K562 (cell line): ENCODE measurements at regions not wholly inside any gene's neighbourhood (a gene's known extent, or its start where the extent isn't known, plus 50 kb on each side); places are given as distances from the start of the nearest gene placed in this dataset.

Experiments
- ATAC-seq: fragments of 200-7000 bp; cut with Tn5 transposase; 3 replicates; pipeline ENCODE4 v1.9.1; 2020; ENCODE audit warnings: moderate library complexity
- BruUV-seq: library from RNA; stranded (reverse); fragments of 400-500 nt; replicated peaks from 2 replicates; lab custom pipeline; 2021; lab: Mats Ljungman, UMichigan
- CTCF ChIA-PET: fragments of 300-600 bp; formaldehyde crosslinking; extraction: SDS; loops from one replicate; lab custom pipeline; 2021; ENCODE audit warnings: low intra/inter-chr PET ratio; lab: Yijun Ruan, JAX
- POLR2A ChIA-PET: fragments of 300-600, 350-650 bp; sonication (Branson Sonifier 250); formaldehyde crosslinking; extraction: SDS; loops from one replicate; lab custom pipeline; 2021; ENCODE audit warnings: antibody characterized with exemption, inconsistent platforms; lab: Yijun Ruan, JAX
- DNase-seq, 4 experiments: peaks; one replicate each; pipeline versions ENCODE4 v3.0.0 to v3.0.0-alpha.2; 2011 to 2018; ENCODE audit warnings: low spot score in 3 of 4, mixed read lengths in 3 of 4; ENCODE audit errors: extremely low read depth in 1 of 4
- FAIRE-seq: peaks from 2 replicates; lab custom pipeline; 2011; peaks lifted over from hg19 to GRCh38; lab: Jason Lieb, UNC
- H2AFZ ChIP-seq: 2 replicates; pipeline ENCODE4 v1.6.0; 2011; ENCODE audit warnings: low read depth, low read length, control low read depth, inconsistent platforms
- H3K27ac ChIP-seq: fragments of 200-600 bp; 3 replicates; pipeline ENCODE4 v1.8.0; 2011; ENCODE audit warnings: low read depth, mild to moderate bottlenecking, control low read depth, inconsistent platforms, low read length, moderate library complexity, mixed read lengths; ENCODE audit errors: extremely low read depth
- H3K27me3 ChIP-seq, 2 experiments: fragments of 300-600 bp in 1 of 2; 2 replicates in 1 of 2; 3 replicates in 1 of 2; pipeline versions ENCODE4 v1.6.0 to v1.8.0; 2011; ENCODE audit warnings: inconsistent platforms in 2 of 2, low read length in 2 of 2, mild to moderate bottlenecking in 1 of 2, mixed read lengths in 1 of 2, moderate library complexity in 1 of 2; ENCODE audit not compliant: control insufficient read depth in 2 of 2, insufficient read depth in 2 of 2
- H3K36me3 ChIP-seq: fragments of 300-600 bp; 3 replicates; pipeline ENCODE4 v1.8.0; 2011; ENCODE audit warnings: mild to moderate bottlenecking, low read length, inconsistent platforms; ENCODE audit not compliant: control insufficient read depth, insufficient read depth
- H3K4me1 ChIP-seq, 2 experiments: fragments of 200-600 bp in 1 of 2; replicated peaks in 1 of 2; 2 replicates in 1 of 2; 3 replicates in 1 of 2; pipeline versions ENCODE4 v1.5.1 to v1.8.0; 2011; ENCODE audit warnings: inconsistent platforms in 2 of 2, low read length in 2 of 2, mild to moderate bottlenecking in 1 of 2, mixed read lengths in 1 of 2, moderate library complexity in 1 of 2; ENCODE audit not compliant: control insufficient read depth in 2 of 2, insufficient read depth in 2 of 2
- H3K4me2 ChIP-seq: 2 replicates; pipeline ENCODE4 v1.6.1; 2011; ENCODE audit warnings: low read length, control low read depth, inconsistent platforms, mixed read lengths; ENCODE audit not compliant: insufficient read depth
- H3K4me3 ChIP-seq: fragments of 200-600 bp; sonication (generic), shearing (Covaris generic); 2 replicates; pipeline ENCODE4 v1.5.1; 2016; ENCODE audit warnings: control low read depth, inconsistent platforms
- H3K79me2 ChIP-seq: fragments of 200-600 bp; 3 replicates; pipeline ENCODE4 v1.8.0; 2011; ENCODE audit warnings: low read length, inconsistent platforms; ENCODE audit not compliant: control insufficient read depth, insufficient read depth
- H3K9ac ChIP-seq, 2 experiments: 2 replicates each; pipeline versions ENCODE4 v1.6.0 to v1.6.1; 2011; ENCODE audit warnings: low read depth in 2 of 2, low read length in 2 of 2, control low read depth in 1 of 2, inconsistent platforms in 1 of 2, mild to moderate bottlenecking in 1 of 2, mixed read lengths in 1 of 2; ENCODE audit not compliant: insufficient read depth in 1 of 2
- H3K9me1 ChIP-seq: one replicate; pipeline ENCODE4 v1.6.0; 2011; ENCODE audit warnings: inconsistent platforms, mild to moderate bottlenecking, low read length, moderate library complexity; ENCODE audit not compliant: control insufficient read depth, insufficient read depth
- H3K9me3 ChIP-seq: replicated peaks from 2 replicates; pipeline ENCODE4 v1.5.1; 2011; ENCODE audit warnings: low read depth, low read length, inconsistent platforms; ENCODE audit not compliant: control insufficient read depth, insufficient read depth
- H4K20me1 ChIP-seq: replicated peaks from 2 replicates; pipeline ENCODE4 v1.6.1; 2011; ENCODE audit warnings: low read length, inconsistent platforms, mixed read lengths; ENCODE audit not compliant: control insufficient read depth, insufficient read depth
- ARID2 ChIP-seq: fragments of 450-650 bp; IDR thresholded peaks from 2 replicates; pipeline ENCODE4 v1.6.1; 2017; ENCODE audit warnings: antibody characterized with exemption, mild to moderate bottlenecking
- CEBPB ChIP-seq: fragments of 450-650 bp; IDR thresholded peaks from 2 replicates; pipeline ENCODE4 v1.6.1; 2016; ENCODE audit warnings: missing genetic modification characterization, missing compliant biosample characterization
- HDAC3 ChIP-seq: fragments of 450-650 bp; IDR thresholded peaks from 2 replicates; pipeline ENCODE4 v1.6.1; 2018; ENCODE audit warnings: borderline replicate concordance, mild to moderate bottlenecking, moderate library complexity; ENCODE audit not compliant: partially characterized antibody
- LARP7 ChIP-seq: fragments of 450-650 bp; IDR thresholded peaks from 2 replicates; pipeline ENCODE4 v1.6.1; 2016
- MAFF ChIP-seq: IDR thresholded peaks from 2 replicates; pipeline ENCODE4 v1.6.1; 2012; ENCODE audit warnings: low read length, improper control_type of control experiment
- POLR2AphosphoS5 ChIP-seq: IDR thresholded peaks from 2 replicates; pipeline ENCODE4 v1.6.1; 2011; ENCODE audit warnings: mild to moderate bottlenecking, low read depth, low read length, moderate library complexity; ENCODE audit not compliant: control insufficient read depth, insufficient read depth
- RERE ChIP-seq: sonication (generic); formaldehyde crosslinking; IDR thresholded peaks from 2 replicates; pipeline ENCODE4 v1.8.0; 2023; ENCODE audit warnings: missing genetic modification reagents, mild to moderate bottlenecking, borderline replicate concordance
- SNIP1 ChIP-seq: fragments of 450-650 bp; IDR thresholded peaks from 2 replicates; pipeline ENCODE4 v1.7.1; 2017; ENCODE audit warnings: low read depth, mild to moderate bottlenecking
- U2AF2 ChIP-seq: fragments of 200-400 bp; formaldehyde crosslinking; optimal IDR thresholded peaks from 2 replicates; pipeline ENCODE3; 2017; ENCODE audit warnings: low read depth, mild to moderate bottlenecking, low read length
- ZNF212 ChIP-seq: fragments of 450-650 bp; formaldehyde crosslinking; IDR thresholded peaks from 2 replicates; pipeline ENCODE4 v1.4.0; 2020; ENCODE audit warnings: mild to moderate bottlenecking
- ZNF3 ChIP-seq: fragments of 250-450 bp; sonication (Bioruptor Pico); IDR thresholded peaks from 2 replicates; pipeline ENCODE4 v1.5.0; 2021; ENCODE audit warnings: mild to moderate bottlenecking, moderate library complexity
- ZNF644 ChIP-seq: fragments of 200-800 bp; sonication (Bioruptor generic); IDR thresholded peaks from 2 replicates; pipeline ENCODE4 v1.6.1; 2016; ENCODE audit warnings: low read depth, missing genetic modification characterization, missing compliant biosample characterization
- WGBS: fragments of 100-300 bp; shearing (Covaris generic); methylation state at CpG from one replicate; pipeline ENCODE4 v1.1.6; 2016; ENCODE audit warnings: low coverage, mixed read lengths; ENCODE audit not compliant: insufficient coverage; ENCODE audit errors: missing lambda C conversion rate; 5-methylcytosine and 5-hydroxymethylcytosine counted together
- in situ Hi-C: fragments of 300-500 bp; cut with MboI; formaldehyde crosslinking; loops from 4 replicates; pipeline ENCODE4 v1.15.0; 2018; ENCODE audit warnings: inconsistent platforms, mixed read lengths
- intact Hi-C: fragments of 100-400 bp; cut with micrococcal nuclease; formaldehyde crosslinking; loops from 2 replicates; pipeline ENCODE4 v1.14.2; 2022

- Histone ChIP-seq H4K20me1 (no peaks in the 10 kb centered on the region), H2AFZ (no peak overlapping the region), H3K79me2 (no peaks in the 10 kb centered on the region), H3K27ac (no peak overlapping the region), H3K9me1 (no peaks in the 10 kb centered on the region), H3K4me3 (no peak overlapping the region), H3K4me1 (no peaks in the 10 kb centered on the region), H3K9ac (no peak overlapping the region), H3K4me2 (no peak overlapping the region), H3K9me3 (no peaks in the 10 kb centered on the region), H3K27me3 (no peaks in the 10 kb centered on the region), H3K36me3 (no peaks in the 10 kb centered on the region)
- BruUV-seq: no TSS peak
- POLR2A ChIA-PET: no interaction called here
- WGBS: 0% methylated on average over 1 of the region's 1 CpG
- FAIRE-seq: no peak
- CTCF ChIA-PET: no interaction called here
- DNase-seq: no peak
- no peak for ATAC-seq
- intact Hi-C loops: no loop called here
- TF ChIP-seq MAFF (0 out of 2 replicates have a peak, but pooled peaks have one; percentile 4), ZNF644 (tag) (no peak)
- TF ChIP-seq, all 486 proteins: peak for 1
- in situ Hi-C loops: no loop called here
These were observed 1135.9 kb downstream of the RAPGEF2 start for GRCh38 chr4:160238790-160239189.

GRCh38 chr4:160247091-160247656 is 1144.3 kb downstream of the RAPGEF2 start:
- no TSS peak for BruUV-seq
- no peak overlapping the region for H3K4me2 ChIP-seq
- ATAC-seq (no peak), FAIRE-seq (no peak), DNase-seq (no peak)
- H3K27ac ChIP-seq: no peak overlapping the region
- H3K79me2 ChIP-seq: no peaks in the 10 kb centered on the region
- no peak overlapping the region for H2AFZ ChIP-seq
- in situ Hi-C loops (no loop called here), intact Hi-C loops (no loop called here)
- H3K4me1 ChIP-seq: no peaks in the 10 kb centered on the region
- ChIA-PET POLR2A (no interaction called here), CTCF (no interaction called here)
- H3K9me1 ChIP-seq: no peaks in the 10 kb centered on the region
- no peaks in the 10 kb centered on the region for H3K36me3 ChIP-seq
- no CpG with 5 or more reads among the region's 7 CpGs for WGBS
- no peak overlapping the region for H3K9ac ChIP-seq
- H3K9me3 ChIP-seq: no peaks in the 10 kb centered on the region
- H3K4me3 ChIP-seq: no peak overlapping the region
- H4K20me1 ChIP-seq: no peaks in the 10 kb centered on the region
- no peak for TF ChIP-seq HDAC3
- no peak for TF ChIP-seq POLR2AphosphoS5
- no peak for TF ChIP-seq LARP7
- TF ChIP-seq SNIP1: no peak
- no peak for TF ChIP-seq CEBPB
- TF ChIP-seq ZNF212 (CRISPR knock-in tag): no peak
- TF ChIP-seq U2AF2: no peak
- no peak for TF ChIP-seq ARID2
- TF ChIP-seq RERE (CRISPR knock-in tag): no peak
- no peak for TF ChIP-seq ZNF3 (CRISPR knock-in tag)
- TF ChIP-seq, all 486 proteins: peak for 0
- H3K27me3 ChIP-seq: no peaks in the 10 kb centered on the region
